Posterior cingulate gyrus (tissue), 11 donors: ENCODE measurements at regions not wholly inside any gene's neighbourhood (a gene's known extent, or its start where the extent isn't known, plus 50 kb on each side); places are given as distances from the start of the nearest gene placed in this dataset.
A peak's percentile ranks its signal among the peaks of the same experiment; 100 is the strongest.

Experiments
- DNase-seq, 10 donors: peaks; one replicate each; pipeline versions ENCODE4 v3.0.0 to v3.0.0-alpha.2; 2020 to 2021; ENCODE audit warnings: mixed read lengths in 3 of 10
- intact Hi-C: fragments of 100-400 bp; cut with DNase I; formaldehyde crosslinking; loops from one replicate; pipeline ENCODE4 v1.15.1; 2023

- intact Hi-C loops, result no loop called here
- no peak for DNase-seq
These were observed 1122.2 kb downstream of the OLFM4 start for GRCh38 chr13:54150851-54151250.

DNA sequence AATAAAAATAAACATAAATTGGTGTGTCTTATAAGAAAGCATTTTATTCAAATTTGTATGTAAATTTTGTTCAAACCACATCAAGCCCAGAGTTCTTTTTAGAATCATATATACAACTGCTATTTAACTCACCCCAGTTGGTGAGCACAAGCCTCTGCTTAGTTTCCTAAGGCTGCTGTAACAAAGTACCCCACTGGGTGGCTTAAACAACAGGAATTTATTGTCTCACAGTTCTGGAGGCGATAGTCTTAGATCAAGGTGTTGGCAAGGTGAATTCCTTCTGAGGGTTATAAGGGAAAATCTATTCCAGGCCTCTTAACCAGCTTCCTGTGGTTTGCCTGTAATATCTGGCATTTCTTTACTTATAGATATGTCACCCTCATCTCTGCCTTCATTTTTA lies 1133.5 kb downstream of the OLFM4 start:
- DNase-seq, result no peak

GRCh38 chr13:54165581-54166215 lies 1137.1 kb downstream of the OLFM4 start:
- no peak for DNase-seq
- intact Hi-C loops, result no loop called here

More for the DNA sequence above, 1133.5 kb downstream of the OLFM4 start:
- intact Hi-C loops, result no loop called here

- intact Hi-C loops, result no loop called here
- no peak for DNase-seq
These were observed 1145.4 kb downstream of the OLFM4 start for GRCh38 chr13:54173996-54174395.

DNA sequence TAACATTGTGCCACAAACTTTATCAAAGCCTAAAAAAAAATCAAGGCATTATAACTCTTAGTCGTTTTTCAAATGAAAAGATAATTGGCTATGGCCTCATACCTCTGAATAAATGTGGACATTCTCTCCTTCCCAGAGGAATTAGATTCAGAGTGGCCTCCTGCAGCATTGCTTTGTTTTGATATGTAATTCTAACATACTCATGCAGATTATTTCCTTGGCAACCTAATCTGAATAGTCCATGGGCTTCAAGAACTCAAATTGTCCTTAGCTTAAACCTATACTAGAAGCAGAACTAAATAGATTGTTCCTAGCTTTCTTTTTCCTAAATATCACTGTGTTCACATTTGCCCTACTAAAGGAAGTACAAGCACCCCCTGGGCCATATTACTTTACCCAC lies 1146.9 kb downstream of the OLFM4 start:
- no peak for DNase-seq
- intact Hi-C loops, result no loop called here

DNA sequence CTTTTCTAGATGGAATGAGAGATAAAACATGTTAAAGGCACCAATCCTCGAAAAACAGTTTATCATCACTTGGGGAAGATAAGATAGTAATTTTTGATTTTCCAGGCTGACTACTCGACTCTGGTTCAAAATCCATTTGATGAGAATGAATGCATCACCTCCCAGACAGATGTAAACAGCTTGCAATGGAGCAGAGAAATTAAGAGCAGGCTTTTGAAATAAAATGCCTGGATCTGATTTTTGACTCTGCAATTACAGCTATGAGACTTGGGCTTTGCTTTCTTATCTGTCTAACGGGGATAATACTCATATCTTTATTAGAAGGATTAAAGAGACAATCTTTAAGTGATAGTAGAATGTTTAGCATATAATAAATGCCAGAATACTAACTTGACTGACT lies 1148.9 kb downstream of the OLFM4 start:
- intact Hi-C loops, result no loop called here
- no peak for DNase-seq

- intact Hi-C loops, result no loop called here
- no peak for DNase-seq
These were observed 1154.6 kb downstream of the OLFM4 start for GRCh38 chr13:54183166-54183565.

GRCh38 chr13:54183728-54184127 lies 1155.1 kb downstream of the OLFM4 start:
- intact Hi-C loops, result no loop called here
- DNase-seq, result no peak

- intact Hi-C loops, result no loop called here
- DNase-seq, result no peak
These were observed 1156.0 kb downstream of the OLFM4 start for GRCh38 chr13:54184576-54184975.

- intact Hi-C loops, result no loop called here
- DNase-seq, result no peak
These were observed 1156.5 kb downstream of the OLFM4 start for GRCh38 chr13:54185101-54185500.

- no peak for DNase-seq
- intact Hi-C loops, result no loop called here
These were observed 1157.2 kb downstream of the OLFM4 start for GRCh38 chr13:54185785-54186184.

DNA sequence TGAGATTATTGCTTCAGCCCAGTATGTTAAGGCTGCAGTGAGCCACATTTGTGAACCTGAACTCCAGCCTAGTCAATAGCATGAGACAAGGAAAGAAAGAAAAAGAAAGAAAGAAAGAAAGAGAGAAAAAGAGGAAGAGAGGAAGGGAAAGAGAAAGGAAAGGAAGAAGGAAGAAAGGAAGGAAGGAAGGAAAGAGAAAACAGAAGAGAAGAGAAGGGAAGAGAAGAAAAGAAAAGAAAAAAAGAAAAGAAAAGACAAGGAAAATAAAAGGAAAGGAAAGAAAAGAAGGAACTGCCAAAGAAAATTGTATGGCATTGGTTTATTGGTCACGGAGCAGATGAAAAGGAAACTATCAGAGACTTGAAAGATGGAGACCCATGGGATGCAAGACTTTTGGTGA lies 1158.8 kb downstream of the OLFM4 start:
- no peak for DNase-seq
- intact Hi-C loops, result no loop called here

DNA sequence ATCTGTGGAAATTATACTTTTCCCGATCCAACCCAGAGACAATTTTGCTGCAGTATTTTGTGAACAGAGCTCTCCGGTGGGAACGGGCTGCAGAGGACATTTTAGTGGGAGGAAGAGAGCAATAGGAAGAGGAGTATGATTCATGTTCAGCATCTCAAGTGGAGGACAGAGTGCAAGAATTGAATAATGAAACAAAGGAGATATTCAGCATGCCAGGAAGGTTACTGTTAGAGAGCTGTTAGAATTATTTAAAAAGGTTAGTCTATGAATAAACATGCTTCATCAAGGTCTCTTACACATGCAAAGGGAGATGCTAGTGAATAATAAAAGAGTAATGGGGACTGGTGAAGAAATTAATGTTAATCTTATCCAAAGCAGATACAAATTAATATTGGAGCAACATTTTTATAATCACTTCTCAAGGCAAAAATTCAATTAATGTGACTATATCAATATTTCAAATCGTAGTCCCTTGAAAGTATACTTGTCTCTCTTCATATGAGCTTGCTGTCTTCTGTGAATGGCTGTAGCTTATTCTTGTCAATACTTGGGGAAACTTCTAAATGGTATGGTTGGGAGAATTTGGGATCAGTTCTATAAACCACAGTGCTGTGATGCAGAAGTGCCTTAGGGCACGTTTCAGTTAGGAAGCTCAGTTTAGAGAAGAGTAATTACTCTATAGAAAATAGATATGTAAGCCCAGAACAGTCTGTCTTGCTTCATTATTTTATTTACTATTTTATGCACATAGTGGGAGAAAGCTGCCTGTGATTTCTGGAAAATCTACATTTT lies 1165.8 kb downstream of the OLFM4 start:
- intact Hi-C loops, result no loop called here

DNA sequence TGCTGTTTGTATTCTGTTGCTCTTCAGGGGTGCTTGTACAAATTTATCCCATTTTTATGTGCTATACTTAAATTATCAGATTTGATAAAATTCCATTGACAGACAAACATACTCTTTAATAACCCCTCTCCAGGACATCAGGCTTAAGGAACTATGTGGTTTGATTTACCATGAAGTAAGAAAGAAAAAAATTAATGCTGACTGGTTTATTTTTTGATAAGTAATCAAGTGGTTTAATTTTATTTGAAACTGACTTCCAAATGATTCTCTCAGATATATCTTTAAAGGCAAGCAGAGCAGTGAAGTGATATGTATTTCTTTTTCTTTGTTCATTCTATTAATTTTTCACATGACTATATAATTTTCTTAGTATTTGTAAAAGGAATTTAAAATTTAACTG lies 1168.1 kb downstream of the OLFM4 start:
- intact Hi-C loops, result no loop called here
- no peak for DNase-seq

More for the DNA sequence above, 1165.8 kb downstream of the OLFM4 start:
- no peak for DNase-seq

DNA sequence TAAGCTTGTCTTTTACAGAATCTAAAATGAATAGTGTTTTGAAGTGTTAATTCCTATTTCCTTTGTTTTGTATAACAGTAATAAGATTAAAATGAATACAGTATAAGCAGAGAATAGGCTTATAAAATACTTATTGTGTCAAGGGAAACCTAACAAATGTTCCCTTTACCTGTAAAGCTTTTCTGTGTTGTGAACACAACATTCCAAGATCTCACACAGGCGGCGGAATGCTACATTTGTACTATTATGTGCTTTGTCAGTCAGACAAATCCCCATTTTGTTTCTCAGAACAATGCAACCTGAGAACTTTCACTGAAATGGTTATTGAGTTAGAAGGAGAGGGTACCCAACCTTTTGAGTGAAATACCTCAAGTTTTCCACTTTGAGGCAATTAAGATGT lies 1170.3 kb downstream of the OLFM4 start:
- no peak for DNase-seq
- intact Hi-C loops, result no loop called here

DNA sequence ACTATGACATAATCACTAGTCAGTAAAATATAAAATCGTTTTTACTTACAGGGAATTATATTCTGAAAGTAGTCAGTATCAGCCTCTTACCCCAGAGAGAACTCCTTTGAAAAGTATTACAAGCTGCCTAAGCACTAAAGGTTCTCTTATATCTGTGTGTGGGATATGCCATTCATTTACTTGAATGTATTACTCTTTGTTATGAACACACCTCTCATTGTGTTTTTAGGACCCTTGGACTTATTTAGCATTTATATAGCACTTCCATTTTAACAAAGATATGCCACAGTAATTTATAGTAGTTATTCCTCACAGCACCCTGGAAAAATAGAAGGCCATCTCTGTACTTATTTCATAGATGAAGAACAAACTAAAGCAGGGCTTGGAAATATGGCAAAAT lies 1178.0 kb downstream of the OLFM4 start:
- no peak for DNase-seq
- intact Hi-C loops, result no loop called here

DNA sequence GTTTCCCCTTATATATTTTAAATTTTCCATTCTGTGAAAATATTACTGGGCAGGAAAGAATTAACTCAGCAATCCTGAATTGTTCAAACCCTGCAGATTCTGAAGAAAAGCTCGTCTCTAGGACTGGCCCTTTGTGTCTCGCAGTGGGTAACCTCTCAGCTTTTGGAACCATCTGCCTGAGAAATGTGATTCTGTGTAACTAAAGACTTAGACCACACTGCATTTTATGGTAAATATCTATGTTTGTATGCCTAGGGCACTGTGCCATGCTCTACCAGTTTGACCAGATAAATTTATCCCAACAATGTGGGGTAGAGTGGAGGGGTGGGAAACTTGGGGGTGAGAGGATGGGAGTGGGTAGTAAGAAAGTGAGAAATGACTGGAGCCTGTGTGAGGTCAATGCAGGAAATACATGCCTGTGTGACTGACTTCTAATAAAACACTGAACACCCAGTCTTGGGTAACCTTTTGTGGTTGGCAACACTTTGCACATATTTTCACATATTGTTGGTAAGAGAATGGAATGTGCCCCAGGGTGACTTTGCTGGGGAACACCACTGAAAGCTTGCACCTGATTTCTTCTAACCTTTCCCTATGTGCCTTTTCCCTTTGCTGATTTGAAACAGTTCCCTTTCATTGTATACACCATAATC lies 1181.9 kb downstream of the OLFM4 start:
- intact Hi-C loops, result no loop called here
- DNase-seq, result no peak

DNA sequence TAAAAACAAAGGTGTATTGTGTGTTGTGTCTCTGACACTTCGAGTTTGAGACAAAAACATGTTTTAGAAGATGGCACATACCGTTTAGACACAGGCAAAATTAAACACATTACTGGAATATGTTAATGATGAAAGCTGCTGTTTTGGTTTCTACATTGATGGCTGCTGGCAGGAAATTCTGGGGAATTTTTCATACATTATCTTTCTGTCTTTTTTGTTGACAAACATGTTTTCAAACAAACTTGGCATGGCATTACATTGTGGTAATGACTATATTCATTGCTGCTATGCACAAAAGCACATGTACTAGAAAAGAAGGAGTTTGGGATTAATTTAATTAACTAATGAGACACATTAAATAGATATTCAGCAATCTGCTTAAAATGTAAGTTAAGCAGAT lies 1187.6 kb downstream of the OLFM4 start:
- intact Hi-C loops, result no loop called here
- DNase-seq, result no peak

GRCh38 chr13:54226876-54227275 lies 1198.3 kb downstream of the OLFM4 start:
- peak in 3 of 10 donors; percentile 33 to 68 (median 35) for DNase-seq
- intact Hi-C loops, result no loop called here

- DNase-seq, result no peak
- intact Hi-C loops, result no loop called here
These were observed 1204.1 kb downstream of the OLFM4 start for GRCh38 chr13:54232700-54233099.

GRCh38 chr13:54234607-54235006 lies 1206.0 kb downstream of the OLFM4 start:
- peak in 3 of 10 donors; percentile 37 to 56 (median 54) for DNase-seq
- intact Hi-C loops, result no loop called here

GRCh38 chr13:54241719-54242118 lies 1213.1 kb downstream of the OLFM4 start:
- intact Hi-C loops, result no loop called here
- DNase-seq, result no peak
